ENCODE measurements at regions not wholly inside any gene's neighbourhood (a gene's known extent, or its start where the extent isn't known, plus 50 kb on each side); places are given as distances from the start of the nearest gene placed in this dataset.

- peaks cover 2% of the 10 kb centered on the region for H3K27me3 Mint-ChIP-seq
- ATAC-seq (no peak), DNase-seq (no peak)
- H3K4me3 Mint-ChIP-seq: no peak overlapping the region
- ChIA-PET CTCF (no interaction called here), POLR2A (no interaction called here)
- no peak overlapping the region for H3K27ac Mint-ChIP-seq
- H3K36me3 Mint-ChIP-seq (ENCODE audit: low read depth): no peaks in the 10 kb centered on the region
- peaks cover 2% of the 10 kb centered on the region for H3K4me1 Mint-ChIP-seq (ENCODE audit: low read depth)
- intact Hi-C loops (cut with micrococcal nuclease): no loop called here
- TF ChIP-seq CTCF (IDR thresholded peaks at IDR 0.05): no peak
- H3K9me3 Mint-ChIP-seq: no peaks in the 10 kb centered on the region
Measured at GRCh38 chr2:39545957-39546356, 108.9 kb upstream of the MAP4K3 start.

GRCh38 chr2:39546409-39546808 lies 109.3 kb upstream of the MAP4K3 start:
- Mint-ChIP-seq H3K36me3 (ENCODE audit: low read depth) (no peaks in the 10 kb centered on the region), H3K27me3 (peaks cover 2% of the 10 kb centered on the region), H3K4me3 (no peak overlapping the region), H3K4me1 (ENCODE audit: low read depth) (peaks cover 2% of the 10 kb centered on the region), H3K9me3 (no peaks in the 10 kb centered on the region), H3K27ac (no peak overlapping the region)
- POLR2A ChIA-PET: no interaction called here
- intact Hi-C loops (cut with micrococcal nuclease): no loop called here
- DNase-seq (no peak), ATAC-seq (no peak)
- CTCF ChIA-PET: no interaction called here
- TF ChIP-seq CTCF (IDR thresholded peaks at IDR 0.05): no peak

DNA sequence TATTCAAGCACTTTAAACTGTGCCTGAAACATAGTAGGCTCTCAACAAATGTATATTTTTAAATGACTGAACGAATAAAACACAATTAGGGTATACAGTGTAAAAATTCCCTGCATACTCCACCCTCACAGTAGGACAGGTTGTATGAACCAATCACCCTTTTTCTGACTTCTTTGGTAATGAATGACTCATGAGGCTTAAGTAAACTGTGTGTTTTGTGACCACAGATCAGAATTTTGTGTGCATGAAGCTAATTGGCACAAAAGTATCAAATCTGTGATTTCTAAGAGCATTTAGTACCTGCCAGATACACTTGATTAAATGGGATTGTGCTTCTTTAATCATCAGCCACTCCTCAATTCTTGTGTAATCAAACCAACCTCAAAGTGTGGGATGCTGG lies 109.9 kb upstream of the MAP4K3 start:
- Mint-ChIP-seq H3K27me3 (peaks cover 2% of the 10 kb centered on the region), H3K27ac (no peak overlapping the region), H3K4me3 (no peak overlapping the region), H3K4me1 (ENCODE audit: low read depth) (peaks cover 2% of the 10 kb centered on the region), H3K9me3 (no peaks in the 10 kb centered on the region), H3K36me3 (ENCODE audit: low read depth) (no peaks in the 10 kb centered on the region)
- ATAC-seq (no peak), DNase-seq (no peak)
- ChIA-PET POLR2A (no interaction called here), CTCF (no interaction called here)
- intact Hi-C loops (cut with micrococcal nuclease): no loop called here
- TF ChIP-seq CTCF (IDR thresholded peaks at IDR 0.05): no peak

GRCh38 chr2:39547811-39548719 lies 111.0 kb upstream of the MAP4K3 start:
- H3K36me3 Mint-ChIP-seq (ENCODE audit: low read depth): no peaks in the 10 kb centered on the region
- ChIA-PET POLR2A (no interaction called here), CTCF (no interaction called here)
- H3K27ac Mint-ChIP-seq: no peak overlapping the region
- peaks cover 2% of the 10 kb centered on the region for H3K27me3 Mint-ChIP-seq
- H3K4me1 Mint-ChIP-seq (ENCODE audit: low read depth): peaks cover 2% of the 10 kb centered on the region
- no peak for ATAC-seq
- TF ChIP-seq CTCF (IDR thresholded peaks at IDR 0.05): no peak
- no peak for DNase-seq
- H3K9me3 Mint-ChIP-seq: no peaks in the 10 kb centered on the region
- intact Hi-C loops (cut with micrococcal nuclease): no loop called here
- no peak overlapping the region for H3K4me3 Mint-ChIP-seq

- no peak for DNase-seq
- Mint-ChIP-seq H3K36me3 (ENCODE audit: low read depth) (no peaks in the 10 kb centered on the region), H3K9me3 (no peaks in the 10 kb centered on the region), H3K27me3 (no peaks in the 10 kb centered on the region), H3K27ac (no peak overlapping the region), H3K4me3 (no peak overlapping the region), H3K4me1 (ENCODE audit: low read depth) (peaks cover 2% of the 10 kb centered on the region)
- ATAC-seq: no peak
- intact Hi-C loops (cut with micrococcal nuclease): no loop called here
- CTCF ChIA-PET: no interaction called here
- POLR2A ChIA-PET: no interaction called here
- TF ChIP-seq CTCF (IDR thresholded peaks at IDR 0.05): no peak
Measured at GRCh38 chr2:39549000-39549399, 111.9 kb upstream of the MAP4K3 start.
